Keratinocyte (primary cell): ENCODE measurements at regions not wholly inside any gene's neighbourhood (a gene's known extent, or its start where the extent isn't known, plus 50 kb on each side); places are given as distances from the start of the nearest gene placed in this dataset.
A peak's percentile ranks its signal among the peaks of the same experiment; 100 is the strongest.

ENCODE experiments used
- DNase-seq: peaks from one replicate; pipeline ENCODE4 v3.0.0-alpha.2; 2011; ENCODE audit warnings: low read depth, missing footprints, low spot score
- FAIRE-seq: peaks from 2 replicates; lab custom pipeline; 2011; peaks lifted over from hg19 to GRCh38; lab: Jason Lieb, UNC
- H2AFZ ChIP-seq: 2 replicates; pipeline ENCODE4 v1.6.0; 2012; ENCODE audit warnings: low read length, control low read depth, inconsistent platforms; ENCODE audit not compliant: control insufficient read depth
- H3K27ac ChIP-seq: 2 replicates; pipeline ENCODE4 v1.5.1; 2011; ENCODE audit warnings: low read length; ENCODE audit not compliant: control insufficient read depth, insufficient read depth
- H3K27me3 ChIP-seq: 3 replicates; pipeline ENCODE4 v1.6.0; 2011; ENCODE audit warnings: low read length; ENCODE audit not compliant: control insufficient read depth, insufficient read depth; ENCODE audit errors: extremely low read depth
- H3K36me3 ChIP-seq, 2 experiments: 2 replicates in 1 of 2; 3 replicates in 1 of 2; pipeline ENCODE4 v1.5.1; 2011; ENCODE audit warnings: low read length in 2 of 2, mild to moderate bottlenecking in 1 of 2; ENCODE audit not compliant: control insufficient read depth in 2 of 2, insufficient read depth in 2 of 2; ENCODE audit errors: extremely low read depth in 1 of 2
- H3K4me1 ChIP-seq: 3 replicates; pipeline ENCODE4 v1.5.1; 2011; ENCODE audit warnings: low read length; ENCODE audit not compliant: control insufficient read depth, insufficient read depth; ENCODE audit errors: extremely low read depth
- H3K4me2 ChIP-seq: 3 replicates; pipeline ENCODE4 v1.6.0; 2011; ENCODE audit warnings: low read depth, low read length; ENCODE audit not compliant: control insufficient read depth, insufficient read depth; ENCODE audit errors: extremely low read depth
- H3K4me3 ChIP-seq, 3 experiments: fragments of 200-600 bp in 1 of 3; sonication (generic) in 1 of 3; 2 replicates in 2 of 3; 3 replicates in 1 of 3; pipeline ENCODE4 v1.5.1; 2011 to 2016; ENCODE audit warnings: low read length in 3 of 3, mild to moderate bottlenecking in 3 of 3, control low read depth in 2 of 3, inconsistent platforms in 1 of 3, low read depth in 1 of 3, mixed read lengths in 1 of 3, mixed run types in 1 of 3, moderate library complexity in 1 of 3; ENCODE audit not compliant: control insufficient read depth in 2 of 3, insufficient read depth in 2 of 3; ENCODE audit errors: extremely low read depth in 1 of 3
- H3K79me2 ChIP-seq: 2 replicates; pipeline ENCODE4 v1.6.0; 2012; ENCODE audit warnings: low read length; ENCODE audit not compliant: control insufficient read depth, insufficient read depth
- H3K9ac ChIP-seq: 3 replicates; pipeline ENCODE4 v1.6.0; 2011; ENCODE audit warnings: low read length; ENCODE audit not compliant: control insufficient read depth, insufficient read depth; ENCODE audit errors: extremely low read depth
- H3K9me1 ChIP-seq: 3 replicates; pipeline ENCODE4 v1.6.0; 2011; ENCODE audit warnings: low read length; ENCODE audit not compliant: control insufficient read depth, insufficient read depth; ENCODE audit errors: extremely low read depth
- H3K9me3 ChIP-seq: 2 replicates; pipeline ENCODE4 v1.5.1; 2012; ENCODE audit warnings: low read depth, low read length; ENCODE audit not compliant: control insufficient read depth
- H4K20me1 ChIP-seq: 3 replicates; pipeline ENCODE4 v1.6.0; 2011; ENCODE audit warnings: low read length; ENCODE audit not compliant: control insufficient read depth, insufficient read depth; ENCODE audit errors: extremely low read depth
- CTCF ChIP-seq, 3 experiments: IDR thresholded peaks in 1 of 3; conservative IDR thresholded peaks in 1 of 3; optimal IDR thresholded peaks in 1 of 3; 2 replicates in 2 of 3; 3 replicates in 1 of 3; pipeline versions ENCODE3 to v1.5.1; 2011; ENCODE audit warnings: low read length in 3 of 3, mild to moderate bottlenecking in 3 of 3, moderate library complexity in 2 of 3, control low read depth in 1 of 3, inconsistent platforms in 1 of 3; ENCODE audit not compliant: insufficient read depth in 2 of 3; ENCODE audit errors: extremely low read depth in 1 of 3
- EZH2 ChIP-seq: IDR thresholded peaks from one replicate; pipeline ENCODE4 v1.6.1; 2012; ENCODE audit warnings: inconsistent platforms, mild to moderate bottlenecking, low read length, moderate library complexity
- dilution Hi-C: fragments of 300-500 bp; cut with MboI; formaldehyde crosslinking; loops from one replicate; pipeline ENCODE4 v1.7.0; 2020; ENCODE audit warnings: low sequenced_read_pairs; ENCODE audit not compliant: extremely low pct_ligation_motif_present

GRCh38 chr13:61692691-61693090, 277.0 kb upstream of the PCDH20 start:
- no peak overlapping the region for H2AFZ ChIP-seq
- dilution Hi-C loops = no loop called here
- no peaks in the 10 kb centered on the region for H3K27me3 ChIP-seq
- no peak overlapping the region for H3K9ac ChIP-seq
- no peaks in the 10 kb centered on the region for H3K4me1 ChIP-seq
- FAIRE-seq (no peak), DNase-seq (no peak)
- H3K4me3 ChIP-seq = no peak overlapping the region
- H4K20me1 ChIP-seq = no peaks in the 10 kb centered on the region
- no peaks in the 10 kb centered on the region for H3K79me2 ChIP-seq
- H3K9me3 ChIP-seq = no peaks in the 10 kb centered on the region
- no peaks in the 10 kb centered on the region for H3K36me3 ChIP-seq
- no peak overlapping the region for H3K27ac ChIP-seq
- no peak overlapping the region for H3K4me2 ChIP-seq
- TF ChIP-seq EZH2 (no peak), CTCF (optimal IDR thresholded peaks at IDR 0.05 in 1 of 3, IDR thresholded peaks at IDR 0.05 in 1 of 3, conservative IDR thresholded peaks at IDR 0.05 in 1 of 3; ENCODE audit: extremely low read depth in 1 of 3, insufficient read depth in 2 of 3, low read length in 3 of 3) (no peak)
- no peaks in the 10 kb centered on the region for H3K9me1 ChIP-seq

GRCh38 chr13:61685682-61686012, 270.0 kb upstream of the PCDH20 start:
- H3K9me1 ChIP-seq = no peaks in the 10 kb centered on the region
- no peaks in the 10 kb centered on the region for H3K79me2 ChIP-seq
- FAIRE-seq (no peak), DNase-seq (no peak)
- H3K4me1 ChIP-seq = no peaks in the 10 kb centered on the region
- no peak overlapping the region for H3K9ac ChIP-seq
- TF ChIP-seq EZH2 = no peak
- TF ChIP-seq CTCF (optimal IDR thresholded peaks at IDR 0.05 in 1 of 3, IDR thresholded peaks at IDR 0.05 in 1 of 3, conservative IDR thresholded peaks at IDR 0.05 in 1 of 3; ENCODE audit: extremely low read depth in 1 of 3, insufficient read depth in 2 of 3, low read length in 3 of 3) = peak in 2 of 3 experiments; percentile 11 to 21
- H2AFZ ChIP-seq = no peak overlapping the region
- H4K20me1 ChIP-seq = no peaks in the 10 kb centered on the region
- H3K9me3 ChIP-seq = no peaks in the 10 kb centered on the region
- no peak overlapping the region for H3K27ac ChIP-seq
- H3K36me3 ChIP-seq = no peaks in the 10 kb centered on the region
- dilution Hi-C loops = no loop called here
- no peak overlapping the region for H3K4me3 ChIP-seq
- H3K27me3 ChIP-seq = no peaks in the 10 kb centered on the region
- no peak overlapping the region for H3K4me2 ChIP-seq
